ENCODE measurements at regions not wholly inside any gene's neighbourhood (a gene's known extent, or its start where the extent isn't known, plus 50 kb on each side); places are given as distances from the start of the nearest gene placed in this dataset.

GRCh38 chr3:99520513-99520912 is 117.9 kb upstream of the COL8A1 start:
- DNase-seq, result no peak
- Histone ChIP-seq H4K91ac (ENCODE audit: insufficient read length, low read depth, low read length) (no peak overlapping the region), H2AK5ac (ENCODE audit: insufficient read length, low read length) (no peak overlapping the region)

More at GRCh38 chr3:99520513-99520912, 117.9 kb upstream of the COL8A1 start:
- Histone ChIP-seq H2BK5ac (ENCODE audit: insufficient read length, low read length) (no peak overlapping the region), H2BK120ac (ENCODE audit: low read depth, low read length, poor library complexity, severe bottlenecking) (no peak overlapping the region), H3K14ac (ENCODE audit: insufficient read depth, low read length) (no peak overlapping the region), H3K4me1 (ENCODE audit: insufficient read depth, low read length) (no peaks in the 10 kb centered on the region), H3K9me3 (ENCODE audit: control insufficient read depth, low read depth, low read length) (no peaks in the 10 kb centered on the region), H4K5ac (ENCODE audit: insufficient read length, low read depth, low read length) (no peak overlapping the region), H3K27me3 (ENCODE audit: insufficient read depth, low read length) (no peaks in the 10 kb centered on the region), H3K4me2 (ENCODE audit: insufficient read depth, insufficient read length, low read length) (no peak overlapping the region), H3K18ac (ENCODE audit: insufficient read length, low read depth, low read length) (no peak overlapping the region), H4K20me1 (ENCODE audit: control insufficient read depth, insufficient read depth, insufficient read length) (no peaks in the 10 kb centered on the region), H3K23ac (ENCODE audit: insufficient read length, low read depth, low read length) (no peak overlapping the region), H3K27ac (ENCODE audit: insufficient read length, low read depth, low read length) (no peak overlapping the region), H4K8ac (replicated peaks; ENCODE audit: insufficient read length, low read depth, low read length) (no peak overlapping the region), H3K56ac (ENCODE audit: insufficient read length, low read depth, low read length) (no peak overlapping the region), H3K4ac (ENCODE audit: low read depth, low read length) (no peak overlapping the region), H3K9ac (ENCODE audit: extremely low read depth, insufficient read length, low read length) (no peak overlapping the region), H2BK12ac (ENCODE audit: insufficient read length, low read depth, low read length) (no peak overlapping the region), H2BK20ac (ENCODE audit: low read depth, low read length, poor library complexity, severe bottlenecking) (no peak overlapping the region), H3K23me2 (ENCODE audit: insufficient read length, low read depth, low read length, poor library complexity, severe bottlenecking) (no peaks in the 10 kb centered on the region), H2BK15ac (ENCODE audit: low read depth, low read length) (no peak overlapping the region), H3K79me2 (ENCODE audit: insufficient read depth, low read length) (no peaks in the 10 kb centered on the region), H3K79me1 (ENCODE audit: insufficient read depth, low read depth, low read length, poor library complexity, severe bottlenecking) (no peaks in the 10 kb centered on the region), H3T11ph (ENCODE audit: low read length) (no peak overlapping the region), H2AFZ (ENCODE audit: low read length) (no peak overlapping the region)
- TF ChIP-seq, protein P1, sequence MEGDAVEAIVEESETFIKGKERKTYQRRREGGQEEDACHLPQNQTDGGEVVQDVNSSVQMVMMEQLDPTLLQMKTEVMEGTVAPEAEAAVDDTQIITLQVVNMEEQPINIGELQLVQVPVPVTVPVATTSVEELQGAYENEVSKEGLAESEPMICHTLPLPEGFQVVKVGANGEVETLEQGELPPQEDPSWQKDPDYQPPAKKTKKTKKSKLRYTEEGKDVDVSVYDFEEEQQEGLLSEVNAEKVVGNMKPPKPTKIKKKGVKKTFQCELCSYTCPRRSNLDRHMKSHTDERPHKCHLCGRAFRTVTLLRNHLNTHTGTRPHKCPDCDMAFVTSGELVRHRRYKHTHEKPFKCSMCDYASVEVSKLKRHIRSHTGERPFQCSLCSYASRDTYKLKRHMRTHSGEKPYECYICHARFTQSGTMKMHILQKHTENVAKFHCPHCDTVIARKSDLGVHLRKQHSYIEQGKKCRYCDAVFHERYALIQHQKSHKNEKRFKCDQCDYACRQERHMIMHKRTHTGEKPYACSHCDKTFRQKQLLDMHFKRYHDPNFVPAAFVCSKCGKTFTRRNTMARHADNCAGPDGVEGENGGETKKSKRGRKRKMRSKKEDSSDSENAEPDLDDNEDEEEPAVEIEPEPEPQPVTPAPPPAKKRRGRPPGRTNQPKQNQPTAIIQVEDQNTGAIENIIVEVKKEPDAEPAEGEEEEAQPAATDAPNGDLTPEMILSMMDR (conservative IDR thresholded peaks at IDR 0.05), result no peak
- Mint-ChIP-seq H3K4me3 (no peak overlapping the region), H3K27ac (no peak overlapping the region), H3K9me3 (no peaks in the 10 kb centered on the region), H3K27me3 (ENCODE audit: low read depth) (no peaks in the 10 kb centered on the region), H3K36me3 (ENCODE audit: insufficient read depth in 1 of 3, low read depth in 3 of 3) (no peaks in the 10 kb centered on the region), H3K4me1 (peaks cover 3 to 5% of the 10 kb centered on the region in 2 experiments; a peak in 1 of 4 replicates)
